Left cardiac atrium (tissue), 4 donors: ENCODE measurements at regions not wholly inside any gene's neighbourhood (a gene's known extent, or its start where the extent isn't known, plus 50 kb on each side); places are given as distances from the start of the nearest gene placed in this dataset.

Source experiments
- ATAC-seq, 2 donors: fragments of 200-7000 bp; cut with Tn5 transposase; one replicate each; pipeline ENCODE4 v1.9.1; 2020; ENCODE audit warnings: mild to moderate bottlenecking in 2 of 2, moderate library complexity in 2 of 2
- DNase-seq: peaks from one replicate; pipeline ENCODE4 v3.0.0-alpha.2; 2020
- intact Hi-C, 2 donors: fragments of 100-400 bp; cut with DNase I; formaldehyde crosslinking; loops; one replicate each; pipeline versions ENCODE4 v1.14.1 to v1.15.1; 2022 to 2023
- donor health status: DM: no; HTN: yes; CAD: no.
- donor health status: DM: no; HTN: yes; CAD: no; lungs with severe emphysema.
- donor health status: DM: yes; HTN: yes; CAD: no.
- donor health status: Dilated cardiomyopathy.

DNA sequence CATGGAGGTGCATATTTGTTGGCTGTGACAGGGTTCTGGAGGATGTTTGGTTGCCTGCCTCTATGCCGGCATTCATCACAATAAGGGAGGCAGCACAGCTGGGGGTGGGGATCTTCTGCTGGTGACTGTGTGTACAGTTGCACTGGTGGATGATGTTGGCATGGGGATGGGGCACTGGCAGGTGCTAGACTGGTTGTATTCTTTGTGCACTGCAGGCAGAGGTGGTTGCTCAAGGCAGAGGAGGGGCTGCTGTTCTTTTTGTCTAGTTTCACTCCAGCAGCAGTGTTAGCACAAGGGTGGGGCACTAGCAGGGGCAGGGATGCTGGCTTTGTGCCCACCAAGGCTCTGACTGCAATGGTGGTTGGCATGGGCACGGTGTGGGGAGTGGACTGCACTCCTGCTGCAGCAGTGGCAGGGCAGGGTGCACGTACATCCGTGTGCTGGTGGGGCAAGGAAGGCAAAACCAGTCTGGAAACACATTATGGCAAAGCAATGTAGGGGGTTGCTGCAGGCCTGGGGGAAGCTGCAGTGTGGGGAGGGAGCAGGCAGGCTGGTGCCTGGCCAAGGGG, 69.3 kb downstream of the ISOC1 start:
- ATAC-seq (no peak), DNase-seq (no peak)
- intact Hi-C loops, result no loop called here

GRCh38 chr5:129170050-129170449, 75.5 kb downstream of the ISOC1 start:
- DNase-seq, result no peak
- intact Hi-C loops, result loop anchor here (5.0 to 10.0 kb wide), 2 partner anchors 595 to 597 kb away; no protein-coding TSS in a partner anchor
- no peak for ATAC-seq

DNA sequence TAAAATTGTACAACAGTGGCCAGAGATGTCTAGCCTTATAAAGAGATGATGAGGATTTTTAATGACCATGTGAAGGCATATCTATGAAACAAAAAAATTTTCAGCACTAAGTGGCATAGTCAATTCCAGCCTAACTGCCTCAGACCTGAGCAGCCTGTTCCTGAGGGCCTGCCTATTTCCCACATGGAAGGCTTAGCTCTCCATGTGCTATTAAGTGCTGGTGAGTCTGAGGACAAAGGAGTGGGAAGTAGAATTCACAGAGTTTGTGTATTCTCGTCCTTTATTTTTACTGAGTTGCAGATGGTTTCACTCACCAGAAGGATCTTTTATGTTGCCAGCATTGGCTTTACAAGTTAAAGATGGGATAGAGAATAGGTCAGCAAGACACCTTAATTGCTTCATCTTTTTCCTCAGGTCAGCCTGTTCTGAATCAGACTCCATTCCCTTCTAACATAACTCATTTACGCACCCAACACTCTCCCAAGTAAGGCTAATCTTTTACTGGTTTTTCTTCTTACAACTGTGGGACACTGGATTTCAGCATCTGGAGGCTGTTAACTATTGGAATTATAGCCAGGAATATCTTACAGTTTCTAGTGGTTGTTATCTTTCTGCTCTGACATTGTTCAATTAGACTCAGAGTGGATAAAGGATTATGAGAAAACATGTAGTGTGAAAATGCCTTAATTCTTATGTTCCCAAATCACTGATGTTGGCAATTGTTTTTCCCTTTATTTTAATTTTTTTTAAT, 76.8 kb downstream of the ISOC1 start:
- intact Hi-C loops, result loop anchor here (5.0 to 10.0 kb wide), 2 partner anchors 593 to 596 kb away; no protein-coding TSS in a partner anchor
- ATAC-seq, result peak in 1 of 2 donors; percentile 33
- no peak for DNase-seq

DNA sequence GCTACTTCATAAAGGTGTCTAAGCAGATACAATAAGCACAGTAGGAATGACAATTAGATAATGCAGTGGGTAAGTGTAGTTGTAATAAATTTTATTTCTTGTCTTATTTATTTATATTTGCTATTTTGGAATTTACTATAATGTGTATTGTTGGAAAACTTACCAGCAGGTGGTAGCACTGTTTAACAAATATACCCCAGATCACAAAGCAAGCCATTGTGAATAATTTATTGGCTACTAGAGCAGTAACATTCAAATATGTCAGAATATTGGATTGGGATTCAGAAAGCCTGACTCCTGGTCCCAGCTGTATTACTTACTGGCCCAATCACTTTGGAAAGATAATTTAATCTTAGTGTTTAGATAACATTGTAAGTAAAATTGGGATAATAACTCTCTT, 78.0 kb downstream of the ISOC1 start:
- intact Hi-C loops, result loop anchor here (5.0 to 10.0 kb wide), 2 partner anchors 592 to 595 kb away; no protein-coding TSS in a partner anchor
- no peak for DNase-seq
- peak in 1 of 2 donors; percentile 54 for ATAC-seq

DNA sequence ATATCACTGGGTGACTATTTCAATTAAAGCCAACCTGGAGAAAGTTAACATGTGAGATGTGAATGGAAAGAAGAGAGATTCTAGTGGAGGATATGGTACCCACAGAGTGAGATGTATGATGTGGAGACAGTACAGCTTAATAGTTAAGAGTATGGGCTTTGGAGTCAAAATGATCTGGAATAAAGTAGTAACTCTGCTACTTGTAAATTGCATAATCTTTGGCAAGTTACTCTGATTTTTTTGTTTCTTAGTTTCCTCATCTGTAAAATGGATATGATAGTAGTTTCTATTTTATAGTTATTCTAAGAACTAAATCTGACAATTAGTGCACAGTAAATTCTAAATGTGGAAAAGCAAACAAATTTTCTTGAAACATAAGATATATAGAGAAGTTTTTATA, 79.2 kb downstream of the ISOC1 start:
- DNase-seq, result no peak
- no peak for ATAC-seq
- intact Hi-C loops, result loop anchor here (5.0 to 10.0 kb wide), 2 partner anchors 591 to 594 kb away; no protein-coding TSS in a partner anchor

DNA sequence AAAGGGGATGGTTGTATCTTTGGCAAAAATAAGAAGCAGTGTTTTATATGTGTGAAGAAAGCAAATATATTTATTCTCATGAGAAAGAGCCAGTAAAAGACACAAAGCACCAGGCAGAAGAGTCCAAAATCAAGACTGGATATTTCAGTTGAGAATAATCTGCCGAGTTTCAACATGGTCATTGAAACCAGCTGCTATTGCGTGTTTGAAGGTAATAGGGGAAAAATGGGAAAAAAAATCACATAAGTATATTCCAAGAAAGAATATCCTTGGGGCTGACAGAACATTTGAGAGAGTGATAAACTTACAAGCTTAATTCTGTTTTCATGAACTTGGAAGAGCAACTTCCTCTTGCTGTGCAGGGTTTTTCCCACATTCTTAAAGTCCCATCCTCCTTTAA, 79.9 kb downstream of the ISOC1 start:
- DNase-seq (no peak), ATAC-seq (no peak)
- intact Hi-C loops, result loop anchor here (5.0 to 10.0 kb wide), 2 partner anchors 590 to 593 kb away; no protein-coding TSS in a partner anchor

DNA sequence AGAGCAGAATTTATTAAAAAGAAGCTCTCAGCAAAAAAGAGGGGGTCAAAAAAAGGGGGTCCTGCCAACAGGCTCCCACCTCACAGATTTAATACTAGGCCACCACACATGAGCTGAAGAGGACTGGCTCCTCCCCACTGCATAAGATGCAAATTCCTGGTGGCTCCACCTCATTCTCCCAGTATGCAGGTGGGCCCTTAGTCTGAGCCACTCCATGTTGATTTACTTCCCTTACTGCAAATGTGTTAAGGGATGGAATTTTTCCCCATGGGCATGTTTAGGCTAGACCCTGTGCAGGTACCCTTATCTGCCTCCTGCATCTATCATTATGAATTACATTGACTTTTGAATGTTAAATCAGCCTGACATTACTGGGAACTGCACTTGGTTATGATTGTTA, 82.9 kb downstream of the ISOC1 start:
- DNase-seq (no peak), ATAC-seq (no peak)
- intact Hi-C loops, result loop anchor here in 1 of 2 donors (10.0 kb wide), 1 partner anchor 587 kb away; no protein-coding TSS in a partner anchor

DNA sequence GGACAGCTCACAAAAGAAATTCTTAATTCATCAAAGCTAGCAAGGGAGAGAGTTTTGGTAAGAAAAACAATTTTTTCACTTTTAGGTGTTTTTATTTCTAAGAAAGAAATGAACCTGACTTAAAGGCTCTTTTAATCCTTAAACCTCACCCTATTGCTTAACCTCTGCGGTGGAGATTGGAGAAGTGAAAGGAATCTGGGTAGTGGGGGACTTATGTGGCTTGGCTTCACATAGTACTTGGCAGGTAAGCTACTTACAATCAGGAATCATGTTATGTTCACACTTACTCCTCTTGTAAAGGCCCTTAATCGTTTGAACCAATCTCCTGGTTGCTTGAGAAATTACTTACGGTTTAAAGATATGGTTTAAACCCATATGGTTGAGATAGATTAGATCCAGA, 104.8 kb downstream of the ISOC1 start:
- ATAC-seq (no peak), DNase-seq (no peak)
- intact Hi-C loops, result no loop called here

- DNase-seq (no peak), ATAC-seq (no peak)
- intact Hi-C loops, result no loop called here
These were observed 110.0 kb downstream of the ISOC1 start for GRCh38 chr5:129204525-129204924.

DNA sequence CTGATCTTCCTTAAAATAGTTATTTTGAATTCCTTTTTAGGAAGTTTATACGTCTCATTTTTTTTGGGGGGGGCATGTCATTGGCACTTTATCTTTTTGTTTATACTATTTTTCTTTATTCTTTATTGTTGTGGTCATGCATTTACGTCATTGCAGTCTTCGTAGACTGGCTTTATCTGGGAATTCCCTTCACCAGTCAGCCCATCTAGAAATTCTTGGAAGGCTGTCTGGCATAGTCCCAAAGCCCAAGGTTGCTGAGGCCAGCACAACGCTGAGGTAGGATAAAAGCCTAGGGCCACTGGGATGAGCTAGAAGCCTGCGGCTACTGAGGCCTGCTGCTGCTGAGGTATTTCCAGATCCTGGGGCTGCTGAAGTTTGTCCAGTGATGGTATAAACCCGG, 121.5 kb downstream of the ISOC1 start:
- intact Hi-C loops, result no loop called here
- DNase-seq (no peak), ATAC-seq (no peak)

DNA sequence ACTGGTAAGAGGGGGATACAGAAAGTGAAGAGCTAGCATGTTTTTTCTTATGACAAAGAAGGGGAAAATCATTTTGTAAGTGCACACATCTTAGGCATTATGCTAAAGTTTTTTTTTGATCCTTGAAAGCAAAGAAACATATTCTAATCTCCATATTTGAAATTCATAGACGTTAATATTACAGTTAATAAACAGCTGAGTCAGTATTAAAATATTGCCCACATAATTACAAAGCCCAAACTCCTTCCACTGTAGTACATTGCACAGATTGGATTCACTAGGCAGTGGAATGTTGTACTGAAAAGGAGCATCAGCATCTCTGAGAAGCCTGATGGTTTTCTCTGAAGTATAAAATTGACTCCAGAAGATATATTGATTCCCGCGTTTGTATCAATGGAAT, 122.6 kb downstream of the ISOC1 start:
- ATAC-seq, result no peak
- DNase-seq, result no peak
- intact Hi-C loops, result no loop called here

DNA sequence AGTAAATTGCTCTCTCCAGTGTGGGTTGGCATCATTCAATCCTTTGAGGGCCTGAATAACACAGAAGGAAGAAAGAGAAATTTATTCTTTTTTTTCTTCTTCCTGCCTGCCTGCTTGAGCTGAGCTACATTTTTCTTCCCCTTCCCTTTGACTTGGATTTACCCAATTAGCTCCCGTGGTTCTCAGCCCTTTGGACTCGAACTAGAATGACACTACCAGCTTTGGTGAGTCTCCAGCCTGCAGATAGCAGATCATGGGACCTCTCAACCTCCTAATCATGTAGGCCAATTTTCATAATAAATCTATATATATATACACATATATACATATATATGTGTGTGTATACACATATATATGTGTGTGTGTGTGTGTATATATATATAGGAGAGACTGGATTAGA, 128.6 kb downstream of the ISOC1 start:
- intact Hi-C loops, result no loop called here
- ATAC-seq (no peak), DNase-seq (no peak)

DNA sequence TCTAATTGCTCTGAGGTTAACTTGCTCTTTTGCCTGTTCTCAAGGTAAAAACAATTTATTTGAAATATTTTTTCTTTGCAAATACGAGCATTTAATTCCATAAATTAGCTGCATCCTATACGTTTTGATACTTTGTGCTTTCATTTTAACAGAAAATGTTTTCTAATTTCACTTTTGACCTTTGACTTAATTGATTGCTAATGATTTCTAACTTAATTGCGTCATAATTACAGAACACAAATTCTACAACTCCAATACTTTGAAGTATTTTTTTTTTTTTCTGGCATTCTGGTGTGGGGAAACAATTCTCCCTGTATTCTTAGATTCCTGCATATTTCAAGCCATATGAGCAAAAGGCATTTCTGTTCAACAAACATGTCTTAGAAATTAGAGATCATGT, 134.0 kb downstream of the ISOC1 start:
- intact Hi-C loops, result no loop called here
- ATAC-seq (no peak), DNase-seq (no peak)

- no peak for DNase-seq
These were observed 147.2 kb downstream of the ISOC1 start for GRCh38 chr5:129241755-129242154.

GRCh38 chr5:129243039-129243438, 148.5 kb downstream of the ISOC1 start:
- ATAC-seq, result peak in 1 of 2 donors; percentile 60
- intact Hi-C loops, result no loop called here

More at GRCh38 chr5:129241755-129242154, 147.2 kb downstream of the ISOC1 start:
- intact Hi-C loops, result no loop called here
- ATAC-seq, result no peak

GRCh38 chr5:129244478-129244877, 149.9 kb downstream of the ISOC1 start:
- intact Hi-C loops, result no loop called here
- ATAC-seq (peak in 1 of 2 donors; percentile 92), DNase-seq (no peak)

More at GRCh38 chr5:129243039-129243438, 148.5 kb downstream of the ISOC1 start:
- DNase-seq, result no peak

- intact Hi-C loops, result no loop called here
- ATAC-seq (peak; percentile 50 to 73), DNase-seq (no peak)
These were observed 150.9 kb downstream of the ISOC1 start for GRCh38 chr5:129245489-129245888.

DNA sequence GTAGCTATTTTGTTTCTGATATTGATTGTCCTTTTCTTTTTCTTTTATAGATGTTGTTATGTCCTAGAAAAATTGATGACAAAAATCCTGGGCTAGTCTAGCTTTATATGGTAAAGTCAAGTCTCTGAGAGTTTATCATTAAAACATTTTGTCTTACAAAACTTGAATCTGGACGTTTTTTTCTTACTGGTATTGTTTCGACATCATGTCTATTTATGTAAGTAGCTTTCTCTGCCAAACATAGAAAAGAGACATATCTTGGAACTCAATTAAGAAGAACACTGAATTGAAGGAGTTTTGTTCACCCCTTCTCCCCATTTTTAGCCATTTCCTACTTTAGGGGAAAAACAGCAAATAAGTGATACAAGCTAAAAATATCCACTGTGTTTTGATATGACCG, 151.5 kb downstream of the ISOC1 start:
- peak in 1 of 2 donors; percentile 30 for ATAC-seq
- intact Hi-C loops, result no loop called here
- DNase-seq, result no peak

DNA sequence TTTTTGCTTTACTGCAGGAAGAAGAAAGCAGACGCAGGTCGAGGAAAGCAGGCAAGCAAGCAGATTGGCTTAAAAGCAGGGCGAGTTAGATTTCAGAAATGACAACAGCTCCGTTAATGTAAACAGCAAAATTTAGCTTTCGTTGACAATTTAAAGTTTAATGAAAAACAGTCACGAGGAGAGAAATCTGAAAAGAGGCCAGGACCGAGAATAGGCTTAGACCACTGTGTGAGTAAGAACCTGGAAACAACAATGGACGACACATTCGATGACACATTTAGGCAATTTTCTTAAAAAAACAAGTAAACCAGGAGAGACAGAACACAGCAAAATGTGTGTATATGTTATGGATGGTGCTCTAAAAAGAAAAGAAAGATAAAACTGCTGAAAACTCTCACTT, 155.3 kb downstream of the ISOC1 start:
- DNase-seq (no peak), ATAC-seq (no peak)
- intact Hi-C loops, result no loop called here

DNA sequence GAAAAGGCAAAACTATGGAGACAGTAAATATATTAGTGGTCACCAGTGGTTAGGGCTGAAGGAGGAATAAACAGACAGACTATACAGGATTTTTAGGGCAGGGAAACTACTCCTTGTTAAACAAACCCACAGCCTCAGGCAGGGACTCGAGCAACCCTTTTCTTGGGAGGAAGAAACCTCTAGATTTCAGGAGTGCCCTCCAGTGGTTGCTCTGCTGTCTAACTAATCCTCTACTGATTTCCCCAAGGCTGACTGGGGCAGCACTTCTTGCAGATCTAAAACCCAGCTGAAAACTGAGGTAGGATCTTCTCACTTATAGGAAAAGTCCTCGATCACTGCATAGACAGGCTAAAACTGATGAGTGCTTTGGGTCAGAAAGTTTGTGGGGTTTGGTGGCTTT, 176.8 kb downstream of the ISOC1 start:
- no peak for DNase-seq
- intact Hi-C loops, result no loop called here
- no peak for ATAC-seq

DNA sequence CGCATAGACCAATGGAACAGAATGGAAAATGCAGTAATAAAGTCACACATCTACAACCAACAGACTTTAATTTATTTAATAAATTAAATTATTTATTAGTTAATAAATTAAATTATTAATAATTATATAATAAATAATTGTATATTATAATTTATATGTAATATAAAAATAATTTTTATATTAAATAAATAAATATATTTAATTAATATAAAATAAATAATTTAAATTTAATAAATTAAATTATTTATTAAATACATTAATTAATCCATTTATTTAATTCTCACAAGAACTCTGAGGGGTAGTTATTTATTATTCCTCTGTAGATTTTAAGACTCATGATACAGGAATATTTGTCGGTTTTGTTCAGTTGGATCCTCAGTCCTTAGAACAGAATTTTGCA, 176.1 kb upstream of the ADAMTS19 start:
- intact Hi-C loops, result no loop called here
- ATAC-seq (no peak), DNase-seq (no peak)
